ENCODE measurements at regions not wholly inside any gene's neighbourhood (a gene's known extent, or its start where the extent isn't known, plus 50 kb on each side); places are given as distances from the start of the nearest gene placed in this dataset.
A peak's percentile ranks its signal among the peaks of the same experiment; 100 is the strongest.
"Not testable (repeated sequence)": the region's sequence is repeated elsewhere in the genome, so short reads cannot be mapped to it uniquely, and the experiment has no call there.

GRCh38 chr7:65722361-65722792 is 150.5 kb upstream of the VKORC1L1 start:
- DNase-seq (ENCODE audit: extremely low read depth in 1 of 2, low read depth in 1 of 2), result peak; percentile 27 to 47

GRCh38 chr7:65727182-65727581 is 145.7 kb upstream of the VKORC1L1 start:
- DNase-seq (ENCODE audit: extremely low read depth in 1 of 2, low read depth in 1 of 2), result not testable (repeated sequence)

GRCh38 chr7:65731129-65731528 is 141.7 kb upstream of the VKORC1L1 start:
- no peak for DNase-seq (ENCODE audit: extremely low read depth in 1 of 2, low read depth in 1 of 2)

- no peak for DNase-seq (ENCODE audit: extremely low read depth in 1 of 2, low read depth in 1 of 2)
These were observed 141.3 kb upstream of the VKORC1L1 start for GRCh38 chr7:65731562-65732035.

- no peak for DNase-seq (ENCODE audit: extremely low read depth in 1 of 2, low read depth in 1 of 2)
These were observed 128.5 kb upstream of the VKORC1L1 start for GRCh38 chr7:65744406-65744805.

- DNase-seq (ENCODE audit: extremely low read depth in 1 of 2, low read depth in 1 of 2), result no peak
These were observed 126.5 kb upstream of the VKORC1L1 start for GRCh38 chr7:65746398-65746669.

- no peak for DNase-seq (ENCODE audit: extremely low read depth in 1 of 2, low read depth in 1 of 2)
These were observed 123.8 kb upstream of the VKORC1L1 start for GRCh38 chr7:65749039-65749438.

- no peak for DNase-seq (ENCODE audit: extremely low read depth in 1 of 2, low read depth in 1 of 2)
These were observed 123.4 kb upstream of the VKORC1L1 start for GRCh38 chr7:65749518-65749917.

GRCh38 chr7:65750511-65751344 is 122.1 kb upstream of the VKORC1L1 start:
- peak; percentile 57 to 79 for DNase-seq (ENCODE audit: extremely low read depth in 1 of 2, low read depth in 1 of 2)

- DNase-seq (ENCODE audit: extremely low read depth in 1 of 2, low read depth in 1 of 2), result not testable (repeated sequence)
These were observed 118.8 kb upstream of the VKORC1L1 start for GRCh38 chr7:65754070-65754469.

GRCh38 chr7:65758991-65759390 is 113.9 kb upstream of the VKORC1L1 start:
- not testable (repeated sequence) for DNase-seq (ENCODE audit: extremely low read depth in 1 of 2, low read depth in 1 of 2)

GRCh38 chr7:65762712-65763111 is 110.2 kb upstream of the VKORC1L1 start:
- not testable (repeated sequence) for DNase-seq (ENCODE audit: extremely low read depth in 1 of 2, low read depth in 1 of 2)

GRCh38 chr7:65763114-65763513 is 109.8 kb upstream of the VKORC1L1 start:
- not testable (repeated sequence) for DNase-seq (ENCODE audit: extremely low read depth in 1 of 2, low read depth in 1 of 2)

GRCh38 chr7:65770473-65771225 is 102.2 kb upstream of the VKORC1L1 start:
- DNase-seq (ENCODE audit: extremely low read depth in 1 of 2, low read depth in 1 of 2), result peak; percentile 72 to 94

GRCh38 chr7:65771226-65771569 is 101.7 kb upstream of the VKORC1L1 start:
- not testable (repeated sequence) for DNase-seq (ENCODE audit: extremely low read depth in 1 of 2, low read depth in 1 of 2)

GRCh38 chr7:65776677-65777076 is 96.2 kb upstream of the VKORC1L1 start:
- DNase-seq (ENCODE audit: extremely low read depth in 1 of 2, low read depth in 1 of 2), result not testable (repeated sequence)

- DNase-seq (ENCODE audit: extremely low read depth in 1 of 2, low read depth in 1 of 2), result not testable (repeated sequence)
These were observed 82.9 kb upstream of the VKORC1L1 start for GRCh38 chr7:65789943-65790342.

GRCh38 chr7:65791788-65792187 is 81.1 kb upstream of the VKORC1L1 start:
- not testable (repeated sequence) for DNase-seq (ENCODE audit: extremely low read depth in 1 of 2, low read depth in 1 of 2)

GRCh38 chr7:65792726-65793125 is 80.1 kb upstream of the VKORC1L1 start:
- not testable (repeated sequence) for DNase-seq (ENCODE audit: extremely low read depth in 1 of 2, low read depth in 1 of 2)

GRCh38 chr7:65794671-65795391 is 78.0 kb upstream of the VKORC1L1 start:
- not testable (repeated sequence) for DNase-seq (ENCODE audit: extremely low read depth in 1 of 2, low read depth in 1 of 2)

- not testable (repeated sequence) for DNase-seq (ENCODE audit: extremely low read depth in 1 of 2, low read depth in 1 of 2)
These were observed 77.5 kb upstream of the VKORC1L1 start for GRCh38 chr7:65795392-65795716.

Data from activated CD8-positive, alpha-beta memory T cell treated with anti-CD3 and anti-CD28 coated beads for 1 hour (primary cell).